ENCODE measurements at regions not wholly inside any gene's neighbourhood (a gene's known extent, or its start where the extent isn't known, plus 50 kb on each side); places are given as distances from the start of the nearest gene placed in this dataset.

DNA sequence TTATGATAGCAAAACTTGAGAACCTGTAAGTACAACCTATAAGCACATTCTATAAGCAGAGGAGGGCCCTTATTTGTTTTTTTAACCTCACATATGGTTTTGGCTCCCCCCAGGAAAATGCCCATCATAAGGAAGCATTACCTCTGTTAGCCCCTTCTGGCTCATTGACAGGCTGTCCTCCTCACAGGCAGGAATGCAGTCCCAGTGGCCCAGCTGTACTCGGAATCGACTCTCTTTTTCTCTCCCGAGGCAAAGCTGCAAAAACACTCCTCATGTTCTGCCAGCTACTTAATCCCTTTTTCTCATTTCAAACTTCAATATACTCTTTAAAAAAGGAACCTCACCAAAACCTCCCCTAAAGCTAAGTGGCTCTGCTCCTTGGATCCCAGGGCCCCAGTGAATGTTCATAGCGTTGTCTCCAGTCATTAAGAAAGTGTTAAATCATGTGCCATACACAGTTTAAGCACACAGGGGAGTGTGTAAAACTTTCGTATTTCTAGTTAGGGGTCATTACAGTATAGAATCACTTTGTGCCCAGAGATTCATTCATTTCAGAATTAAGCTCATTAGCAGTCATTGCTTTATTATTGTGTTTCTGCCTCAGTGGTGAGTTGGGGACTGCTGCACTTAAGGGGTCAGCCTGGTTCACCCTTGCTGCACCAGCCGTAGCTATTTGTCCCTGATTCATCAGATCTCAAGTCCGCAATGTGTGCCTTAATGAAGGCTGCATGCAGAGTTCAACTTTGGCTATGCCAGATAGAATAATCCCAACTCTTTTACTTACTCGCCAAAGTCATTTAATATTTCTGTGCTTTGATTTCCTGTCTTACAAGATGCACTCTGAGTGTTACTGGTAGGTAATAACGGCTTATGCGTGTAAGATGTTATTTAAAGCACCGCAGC is 57.6 kb downstream of the JRKL start:
- Histone ChIP-seq H3K36me3 (no peaks in the 10 kb centered on the region), H3K27me3 (no peaks in the 10 kb centered on the region), H3K9me3 (no peaks in the 10 kb centered on the region), H3K4me3 (ENCODE audit: low read depth, low read length) (peak overlapping the region; percentile 42), H3K4me1 (peaks cover 31% of the 10 kb centered on the region)
- DNase-seq: peak; percentile 52
- TF ChIP-seq, protein P1, sequence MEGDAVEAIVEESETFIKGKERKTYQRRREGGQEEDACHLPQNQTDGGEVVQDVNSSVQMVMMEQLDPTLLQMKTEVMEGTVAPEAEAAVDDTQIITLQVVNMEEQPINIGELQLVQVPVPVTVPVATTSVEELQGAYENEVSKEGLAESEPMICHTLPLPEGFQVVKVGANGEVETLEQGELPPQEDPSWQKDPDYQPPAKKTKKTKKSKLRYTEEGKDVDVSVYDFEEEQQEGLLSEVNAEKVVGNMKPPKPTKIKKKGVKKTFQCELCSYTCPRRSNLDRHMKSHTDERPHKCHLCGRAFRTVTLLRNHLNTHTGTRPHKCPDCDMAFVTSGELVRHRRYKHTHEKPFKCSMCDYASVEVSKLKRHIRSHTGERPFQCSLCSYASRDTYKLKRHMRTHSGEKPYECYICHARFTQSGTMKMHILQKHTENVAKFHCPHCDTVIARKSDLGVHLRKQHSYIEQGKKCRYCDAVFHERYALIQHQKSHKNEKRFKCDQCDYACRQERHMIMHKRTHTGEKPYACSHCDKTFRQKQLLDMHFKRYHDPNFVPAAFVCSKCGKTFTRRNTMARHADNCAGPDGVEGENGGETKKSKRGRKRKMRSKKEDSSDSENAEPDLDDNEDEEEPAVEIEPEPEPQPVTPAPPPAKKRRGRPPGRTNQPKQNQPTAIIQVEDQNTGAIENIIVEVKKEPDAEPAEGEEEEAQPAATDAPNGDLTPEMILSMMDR (IDR thresholded peaks at IDR 0.05; ENCODE audit: low read depth, low read length): no peak

- peak; percentile 72 for DNase-seq
- no peaks in the 10 kb centered on the region for H3K27me3 ChIP-seq
- H3K4me3 ChIP-seq (ENCODE audit: low read depth, low read length): peak overlapping the region; percentile 42
- H3K36me3 ChIP-seq: no peaks in the 10 kb centered on the region
- no peaks in the 10 kb centered on the region for H3K9me3 ChIP-seq
- TF ChIP-seq, protein P1 (IDR thresholded peaks at IDR 0.05; ENCODE audit: low read depth, low read length): no peak
- H3K4me1 ChIP-seq: peaks cover 31% of the 10 kb centered on the region
These were observed 58.4 kb downstream of the JRKL start for GRCh38 chr11:96448225-96448624.

DNA sequence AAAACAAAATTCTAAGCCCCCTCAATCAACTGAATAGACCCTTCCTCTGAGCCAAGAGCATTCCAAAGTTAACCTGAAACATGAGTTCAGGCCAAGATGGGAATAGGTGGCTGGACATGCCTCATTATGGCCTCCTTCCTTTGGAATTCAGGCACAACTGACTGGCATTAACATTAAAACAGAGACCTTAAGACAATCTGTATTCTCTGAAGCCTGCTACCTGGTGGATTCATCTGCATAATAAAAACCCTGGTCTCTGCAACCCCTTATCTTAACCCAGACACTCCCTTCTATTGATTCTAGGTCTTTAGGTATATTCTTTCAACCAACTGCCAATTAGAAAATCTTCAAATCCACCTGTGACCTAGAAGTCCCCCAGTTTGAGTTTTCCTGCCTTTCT is 66.3 kb downstream of the JRKL start:
- TF ChIP-seq, protein P1 (IDR thresholded peaks at IDR 0.05; ENCODE audit: low read depth, low read length): no peak
- H3K36me3 ChIP-seq: no peaks in the 10 kb centered on the region
- H3K4me1 ChIP-seq: peaks cover 3% of the 10 kb centered on the region
- no peak for DNase-seq
- no peaks in the 10 kb centered on the region for H3K27me3 ChIP-seq
- no peak overlapping the region for H3K4me3 ChIP-seq (ENCODE audit: low read depth, low read length)
- H3K9me3 ChIP-seq: no peaks in the 10 kb centered on the region

DNA sequence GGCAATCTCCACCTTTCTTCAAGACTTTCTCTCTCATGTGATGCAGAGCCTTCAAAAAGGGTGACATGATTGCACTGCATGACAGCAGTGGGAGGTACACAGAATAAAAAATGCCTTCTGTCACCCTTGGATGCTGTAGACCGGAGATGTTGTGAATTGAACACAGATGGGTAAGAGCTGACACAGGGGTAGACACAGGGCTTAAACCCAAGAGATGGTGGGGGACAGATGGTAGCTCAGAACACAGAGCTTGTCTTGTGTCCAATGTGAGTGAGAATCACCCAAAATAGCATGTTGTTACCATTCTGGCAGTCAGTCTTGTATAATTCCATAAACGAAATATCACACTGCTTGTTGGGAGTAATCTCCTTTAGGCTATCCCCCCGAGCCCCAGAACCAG is 69.9 kb downstream of the JRKL start:
- Histone ChIP-seq H3K4me3 (ENCODE audit: low read depth, low read length) (no peak overlapping the region), H3K9me3 (no peaks in the 10 kb centered on the region), H3K27me3 (no peaks in the 10 kb centered on the region), H3K36me3 (no peaks in the 10 kb centered on the region), H3K4me1 (peaks cover 2% of the 10 kb centered on the region; the same call in 1 of the 2 replicates)
- DNase-seq: no peak
- TF ChIP-seq, protein P1 (IDR thresholded peaks at IDR 0.05; ENCODE audit: low read depth, low read length): no peak

DNA sequence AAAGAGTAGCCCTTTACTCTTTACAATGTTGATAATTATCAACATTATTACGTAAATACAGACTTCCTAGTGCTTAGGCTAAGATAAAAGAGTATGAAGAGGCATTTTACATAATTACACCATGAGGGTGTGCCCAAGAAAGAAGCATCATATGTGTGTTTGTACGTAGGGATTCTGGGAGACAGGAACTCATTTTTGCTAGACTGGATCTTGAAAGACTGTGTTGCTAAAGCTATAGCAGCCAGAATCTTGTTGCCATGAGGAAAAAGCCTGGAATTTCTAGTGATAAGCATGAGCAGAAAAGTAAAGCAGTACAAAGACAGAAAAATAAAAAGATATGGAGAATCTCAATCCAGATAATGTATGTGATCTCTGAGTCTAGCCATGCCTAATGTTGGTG is 72.1 kb downstream of the JRKL start:
- Histone ChIP-seq H3K4me3 (ENCODE audit: low read depth, low read length) (no peak overlapping the region), H3K9me3 (no peaks in the 10 kb centered on the region), H3K36me3 (no peaks in the 10 kb centered on the region), H3K27me3 (no peaks in the 10 kb centered on the region), H3K4me1 (peaks cover 7% of the 10 kb centered on the region; the same call in 1 of the 2 replicates)
- DNase-seq: no peak
- TF ChIP-seq, protein P1 (IDR thresholded peaks at IDR 0.05; ENCODE audit: low read depth, low read length): no peak

DNA sequence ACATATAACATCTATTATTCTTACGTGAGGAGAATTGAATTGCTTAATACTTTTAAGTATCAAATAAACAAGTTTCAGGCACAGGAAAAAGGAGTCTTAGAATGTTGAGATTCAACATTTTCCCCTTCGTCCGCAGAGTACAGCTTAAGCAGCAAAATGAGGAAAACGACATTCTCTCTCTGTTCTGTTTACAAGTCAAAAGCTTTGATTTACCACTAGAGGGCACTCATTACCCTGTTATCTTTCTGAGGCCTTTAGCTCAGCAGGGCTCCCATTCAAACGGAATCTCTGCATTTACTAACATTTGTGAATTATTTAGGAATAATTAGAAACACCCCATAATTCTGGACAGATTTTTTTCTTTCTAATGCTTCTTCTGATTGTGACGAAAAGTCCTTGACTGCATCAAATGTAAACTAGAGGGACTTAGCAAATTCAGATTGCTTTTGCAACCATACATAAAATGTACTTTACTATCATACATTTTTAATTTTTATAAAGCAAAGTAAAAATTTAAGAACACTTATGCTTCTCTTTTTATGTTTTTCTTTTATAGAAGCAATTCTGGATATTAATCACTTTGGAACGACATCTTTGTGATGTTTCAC is 75.0 kb downstream of the JRKL start:
- H3K36me3 ChIP-seq: no peaks in the 10 kb centered on the region
- peak overlapping the region; percentile 57 for H3K4me3 ChIP-seq (ENCODE audit: low read depth, low read length)
- no peaks in the 10 kb centered on the region for H3K27me3 ChIP-seq
- peaks cover 7% of the 10 kb centered on the region; the same call in 1 of the 2 replicates for H3K4me1 ChIP-seq
- TF ChIP-seq, protein P1 (IDR thresholded peaks at IDR 0.05; ENCODE audit: low read depth, low read length): peak; percentile 74
- peak; percentile 26 for DNase-seq
- H3K9me3 ChIP-seq: no peaks in the 10 kb centered on the region

Data from BE2C (cell line).